Fibroblast of lung (primary cell): ENCODE measurements at regions not wholly inside any gene's neighbourhood (a gene's known extent, or its start where the extent isn't known, plus 50 kb on each side); places are given as distances from the start of the nearest gene placed in this dataset.

Experiments
- DNase-seq, 2 donors: peaks; one replicate each; pipeline versions ENCODE4 v3.0.0 to v3.0.0-alpha.2; 2010; ENCODE audit warnings: low read depth in 2 of 2
- H2AFZ ChIP-seq: 2 replicates; pipeline ENCODE4 v1.5.1; 2012; ENCODE audit warnings: low read length, control low read depth, inconsistent platforms
- H3K27ac ChIP-seq: 2 replicates; pipeline ENCODE4 v1.5.1; 2011; ENCODE audit warnings: low read length, control low read depth; ENCODE audit not compliant: insufficient read depth
- H3K27me3 ChIP-seq: 2 replicates; pipeline ENCODE4 v1.5.1; 2011; ENCODE audit warnings: mild to moderate bottlenecking, low read length; ENCODE audit not compliant: control insufficient read depth, insufficient read depth
- H3K36me3 ChIP-seq: 2 replicates; pipeline ENCODE4 v1.5.1; 2011; ENCODE audit warnings: low read length; ENCODE audit not compliant: control insufficient read depth, insufficient read depth
- H3K4me1 ChIP-seq: 2 replicates; pipeline ENCODE4 v1.5.1; 2011; ENCODE audit warnings: low read length; ENCODE audit not compliant: control insufficient read depth, insufficient read depth; ENCODE audit errors: extremely low read depth
- H3K4me2 ChIP-seq: 2 replicates; pipeline ENCODE4 v1.5.1; 2011; ENCODE audit warnings: low read length, control low read depth; ENCODE audit not compliant: insufficient read depth; ENCODE audit errors: extremely low read depth
- H3K4me3 ChIP-seq, 4 experiments: fragments of 200-600 bp in 1 of 4; sonication (generic) in 1 of 4; replicated peaks in 1 of 4; 2 replicates each; pipeline ENCODE4 v1.5.1; 2011 to 2016; ENCODE audit warnings: low read length in 4 of 4, low read depth in 3 of 4, mild to moderate bottlenecking in 3 of 4, control low read depth in 2 of 4, inconsistent platforms in 1 of 4, mixed read lengths in 1 of 4; ENCODE audit not compliant: insufficient read depth in 1 of 4; ENCODE audit errors: control extremely low read depth in 1 of 4
- H3K79me2 ChIP-seq: 2 replicates; pipeline ENCODE4 v1.5.1; 2012; ENCODE audit warnings: mild to moderate bottlenecking, low read length, inconsistent platforms; ENCODE audit not compliant: control insufficient read depth, insufficient read depth
- H3K9ac ChIP-seq: 2 replicates; pipeline ENCODE4 v1.5.1; 2011; ENCODE audit warnings: mild to moderate bottlenecking, low read length, control low read depth; ENCODE audit not compliant: insufficient read depth
- H3K9me3 ChIP-seq: 2 replicates; pipeline ENCODE4 v1.5.1; 2012; ENCODE audit warnings: low read depth, low read length; ENCODE audit not compliant: control insufficient read depth, insufficient read depth
- H4K20me1 ChIP-seq: 2 replicates; pipeline ENCODE4 v1.5.1; 2011; ENCODE audit warnings: low read length; ENCODE audit not compliant: control insufficient read depth, insufficient read depth; ENCODE audit errors: extremely low read depth
- EZH2 ChIP-seq: IDR thresholded peaks from 2 replicates; pipeline ENCODE4 v1.5.1; 2012; ENCODE audit warnings: low read length, control low read depth, mild to moderate bottlenecking; ENCODE audit errors: missing control alignments
- TF ChIP-seq, protein P1 (sequence below), 2 donors: IDR thresholded peaks in 1 of 2; conservative IDR thresholded peaks in 1 of 2; 1 replicate in 1 of 2; 2 replicates in 1 of 2; pipeline ENCODE4 v1.5.1; 2011 to 2012; ENCODE audit warnings: low read length in 2 of 2, control low read depth in 1 of 2, inconsistent platforms in 1 of 2, low read depth in 1 of 2, mild to moderate bottlenecking in 1 of 2

GRCh38 chr3:74921676-74922075 is 307.2 kb upstream of the CNTN3 start:
- H3K4me3 ChIP-seq: no peak overlapping the region
- no peak overlapping the region for H3K27ac ChIP-seq
- no peaks in the 10 kb centered on the region for H3K9me3 ChIP-seq
- no peak overlapping the region for H2AFZ ChIP-seq
- H3K4me2 ChIP-seq: no peak overlapping the region
- no peaks in the 10 kb centered on the region for H3K79me2 ChIP-seq
- no peaks in the 10 kb centered on the region for H3K27me3 ChIP-seq
- DNase-seq: no peak
- no peak for TF ChIP-seq EZH2
- TF ChIP-seq, protein P1, sequence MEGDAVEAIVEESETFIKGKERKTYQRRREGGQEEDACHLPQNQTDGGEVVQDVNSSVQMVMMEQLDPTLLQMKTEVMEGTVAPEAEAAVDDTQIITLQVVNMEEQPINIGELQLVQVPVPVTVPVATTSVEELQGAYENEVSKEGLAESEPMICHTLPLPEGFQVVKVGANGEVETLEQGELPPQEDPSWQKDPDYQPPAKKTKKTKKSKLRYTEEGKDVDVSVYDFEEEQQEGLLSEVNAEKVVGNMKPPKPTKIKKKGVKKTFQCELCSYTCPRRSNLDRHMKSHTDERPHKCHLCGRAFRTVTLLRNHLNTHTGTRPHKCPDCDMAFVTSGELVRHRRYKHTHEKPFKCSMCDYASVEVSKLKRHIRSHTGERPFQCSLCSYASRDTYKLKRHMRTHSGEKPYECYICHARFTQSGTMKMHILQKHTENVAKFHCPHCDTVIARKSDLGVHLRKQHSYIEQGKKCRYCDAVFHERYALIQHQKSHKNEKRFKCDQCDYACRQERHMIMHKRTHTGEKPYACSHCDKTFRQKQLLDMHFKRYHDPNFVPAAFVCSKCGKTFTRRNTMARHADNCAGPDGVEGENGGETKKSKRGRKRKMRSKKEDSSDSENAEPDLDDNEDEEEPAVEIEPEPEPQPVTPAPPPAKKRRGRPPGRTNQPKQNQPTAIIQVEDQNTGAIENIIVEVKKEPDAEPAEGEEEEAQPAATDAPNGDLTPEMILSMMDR (conservative IDR thresholded peaks at IDR 0.05 in 1 of 2, IDR thresholded peaks at IDR 0.05 in 1 of 2; ENCODE audit: low read depth in 1 of 2, low read length in 2 of 2): no peak
- H3K9ac ChIP-seq: no peak overlapping the region
- no peaks in the 10 kb centered on the region for H3K36me3 ChIP-seq
- H3K4me1 ChIP-seq: no peaks in the 10 kb centered on the region
- H4K20me1 ChIP-seq: no peaks in the 10 kb centered on the region

DNA sequence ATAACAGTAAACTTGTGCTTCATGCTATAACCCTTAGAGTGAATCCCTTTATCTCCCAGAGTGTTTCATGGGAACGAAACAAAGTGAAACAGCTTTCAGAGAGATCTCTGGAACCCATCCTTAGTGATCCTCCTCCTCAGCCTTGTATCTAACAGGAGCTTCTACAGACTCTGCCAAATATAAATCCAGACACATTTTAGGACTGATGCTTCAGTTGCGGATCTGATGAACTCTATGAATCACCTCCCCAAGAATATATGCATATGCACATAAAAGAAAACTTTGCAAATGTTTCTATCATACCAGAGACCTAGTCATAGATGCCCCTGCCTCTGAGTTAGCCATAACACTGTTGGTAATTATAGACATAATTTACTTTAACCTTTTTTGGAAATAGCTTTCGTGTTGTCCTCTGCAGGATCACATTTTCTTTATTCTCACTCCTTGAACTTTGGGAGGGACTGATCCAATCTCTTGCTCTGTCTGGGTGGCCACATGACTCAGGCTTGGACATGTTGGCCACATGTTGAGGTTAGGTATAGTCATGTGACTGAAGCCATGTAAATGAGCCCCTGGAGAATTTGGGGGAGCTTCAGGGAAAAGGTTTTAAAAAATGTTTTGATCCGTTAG is 306.4 kb upstream of the CNTN3 start:
- TF ChIP-seq, protein P1 (conservative IDR thresholded peaks at IDR 0.05 in 1 of 2, IDR thresholded peaks at IDR 0.05 in 1 of 2; ENCODE audit: low read depth in 1 of 2, low read length in 2 of 2): no peak
- no peak for TF ChIP-seq EZH2
- no peak for DNase-seq
- Histone ChIP-seq H3K4me2 (no peak overlapping the region), H3K4me1 (no peaks in the 10 kb centered on the region), H3K9me3 (no peaks in the 10 kb centered on the region), H3K27ac (no peak overlapping the region), H3K9ac (no peak overlapping the region), H2AFZ (no peak overlapping the region), H3K36me3 (no peaks in the 10 kb centered on the region), H4K20me1 (no peaks in the 10 kb centered on the region), H3K79me2 (no peaks in the 10 kb centered on the region), H3K27me3 (no peaks in the 10 kb centered on the region), H3K4me3 (no peak overlapping the region)

GRCh38 chr3:74916696-74917095 is 302.2 kb upstream of the CNTN3 start:
- DNase-seq: no peak
- H2AFZ ChIP-seq: no peak overlapping the region
- H3K4me3 ChIP-seq: no peak overlapping the region
- no peaks in the 10 kb centered on the region for H4K20me1 ChIP-seq
- H3K9me3 ChIP-seq: no peaks in the 10 kb centered on the region
- no peak overlapping the region for H3K4me2 ChIP-seq
- no peaks in the 10 kb centered on the region for H3K4me1 ChIP-seq
- H3K79me2 ChIP-seq: no peaks in the 10 kb centered on the region
- H3K36me3 ChIP-seq: no peaks in the 10 kb centered on the region
- no peak overlapping the region for H3K9ac ChIP-seq
- H3K27ac ChIP-seq: no peak overlapping the region
- TF ChIP-seq, protein P1 (conservative IDR thresholded peaks at IDR 0.05 in 1 of 2, IDR thresholded peaks at IDR 0.05 in 1 of 2; ENCODE audit: low read depth in 1 of 2, low read length in 2 of 2): no peak
- TF ChIP-seq EZH2: no peak
- no peaks in the 10 kb centered on the region for H3K27me3 ChIP-seq
